ENCODE measurements at regions not wholly inside any gene's neighbourhood (a gene's known extent, or its start where the extent isn't known, plus 50 kb on each side); places are given as distances from the start of the nearest gene placed in this dataset.

GRCh38 chr1:195071461-195071860, 1536.8 kb downstream of the KCNT2 start:
- no peak for DNase-seq (ENCODE audit: low spot score)

GRCh38 chr1:195065437-195065836, 1542.8 kb downstream of the KCNT2 start:
- DNase-seq (ENCODE audit: low spot score) = no peak

GRCh38 chr1:195064358-195064757, 1543.9 kb downstream of the KCNT2 start:
- DNase-seq (ENCODE audit: low spot score) = no peak

GRCh38 chr1:195054217-195054687, 1554.0 kb downstream of the KCNT2 start:
- DNase-seq (ENCODE audit: low spot score) = no peak

GRCh38 chr1:195053478-195053877, 1554.8 kb downstream of the KCNT2 start:
- DNase-seq (ENCODE audit: low spot score) = no peak

- no peak for DNase-seq (ENCODE audit: low spot score)
These were observed 1560.5 kb downstream of the KCNT2 start for GRCh38 chr1:195047772-195048171.

GRCh38 chr1:195045072-195045471, 1563.2 kb downstream of the KCNT2 start:
- no peak for DNase-seq (ENCODE audit: low spot score)

GRCh38 chr1:195030793-195031192, 1577.4 kb downstream of the KCNT2 start:
- DNase-seq (ENCODE audit: low spot score) = no peak

- no peak for DNase-seq (ENCODE audit: low spot score)
These were observed 1581.4 kb downstream of the KCNT2 start for GRCh38 chr1:195026792-195027191.

GRCh38 chr1:195019385-195019784, 1588.9 kb downstream of the KCNT2 start:
- no peak for DNase-seq (ENCODE audit: low spot score)

GRCh38 chr1:195012995-195013394, 1595.2 kb downstream of the KCNT2 start:
- DNase-seq (ENCODE audit: low spot score) = no peak

GRCh38 chr1:195005338-195005737, 1602.9 kb downstream of the KCNT2 start:
- no peak for DNase-seq (ENCODE audit: low spot score)

- no peak for DNase-seq (ENCODE audit: low spot score)
These were observed 1617.8 kb downstream of the KCNT2 start for GRCh38 chr1:194990483-194990882.

- no peak for DNase-seq (ENCODE audit: low spot score)
These were observed 1632.3 kb downstream of the KCNT2 start for GRCh38 chr1:194975913-194976312.

- no peak for DNase-seq (ENCODE audit: low spot score)
These were observed 1639.3 kb downstream of the KCNT2 start for GRCh38 chr1:194968916-194969315.

GRCh38 chr1:194959795-194960194, 1648.4 kb downstream of the KCNT2 start:
- DNase-seq (ENCODE audit: low spot score) = no peak

- no peak for DNase-seq (ENCODE audit: low spot score)
These were observed 1656.1 kb downstream of the KCNT2 start for GRCh38 chr1:194952171-194952570.

GRCh38 chr1:194950584-194950983, 1657.7 kb downstream of the KCNT2 start:
- DNase-seq (ENCODE audit: low spot score) = no peak

- DNase-seq (ENCODE audit: low spot score) = no peak
These were observed 1667.8 kb downstream of the KCNT2 start for GRCh38 chr1:194940336-194941030.

- DNase-seq (ENCODE audit: low spot score) = no peak
These were observed 1672.4 kb downstream of the KCNT2 start for GRCh38 chr1:194935864-194936263.

GRCh38 chr1:194931166-194931565, 1677.1 kb downstream of the KCNT2 start:
- DNase-seq (ENCODE audit: low spot score) = no peak

- DNase-seq (ENCODE audit: low spot score) = no peak
These were observed 1678.1 kb downstream of the KCNT2 start for GRCh38 chr1:194930132-194930531.

- DNase-seq (ENCODE audit: low spot score) = no peak
These were observed 1678.9 kb downstream of the KCNT2 start for GRCh38 chr1:194929357-194929756.

GRCh38 chr1:194919146-194919545, 1689.1 kb downstream of the KCNT2 start:
- no peak for DNase-seq (ENCODE audit: low spot score)

Data from cerebellar cortex (tissue), 1 donor.